IMR-90 (cell line): ENCODE measurements at regions not wholly inside any gene's neighbourhood (a gene's known extent, or its start where the extent isn't known, plus 50 kb on each side); places are given as distances from the start of the nearest gene placed in this dataset.

ENCODE experiments used
- ATAC-seq: fragments of 200-7000 bp; cut with Tn5 transposase; 2 replicates; pipeline ENCODE4 v1.9.1; 2020; ENCODE audit warnings: low read depth, mild to moderate bottlenecking, moderate library complexity
- BruUV-seq: library from RNA; stranded (reverse); fragments of 400-500 nt; replicated peaks from 2 replicates; lab custom pipeline; 2021; lab: Mats Ljungman, UMichigan
- CTCF ChIA-PET: fragments of 300-600 bp; formaldehyde crosslinking; extraction: SDS; loops from one replicate; lab custom pipeline; 2021; ENCODE audit warnings: antibody characterized with exemption; lab: Yijun Ruan, JAX
- POLR2A ChIA-PET: fragments of 300-600 bp; sonication (Branson Sonifier 250); formaldehyde crosslinking; loops from one replicate; lab custom pipeline; 2022; ENCODE audit warnings: antibody characterized with exemption; ENCODE audit not compliant: unreplicated experiment; lab: Charles Lee
- DNase-seq: peaks from one replicate; pipeline ENCODE4 v3.0.0; 2013
- H2AFZ ChIP-seq: replicated peaks from 2 replicates; pipeline ENCODE3; 2013; ENCODE audit warnings: low read length, mild to moderate bottlenecking; ENCODE audit not compliant: poor library complexity
- H2AK5ac ChIP-seq: 2 replicates; pipeline ENCODE4 v1.6.1; 2013; ENCODE audit warnings: low read depth, low read length, inconsistent platforms
- H2AK9ac ChIP-seq: replicated peaks from 2 replicates; pipeline ENCODE3; 2013; ENCODE audit warnings: mild to moderate bottlenecking, low read depth, low read length, moderate library complexity; ENCODE audit not compliant: poor library complexity
- H2BK120ac ChIP-seq: 2 replicates; pipeline ENCODE4 v1.6.1; 2013; ENCODE audit warnings: low read depth, low read length, inconsistent platforms
- H2BK15ac ChIP-seq: 3 replicates; pipeline ENCODE4 v1.6.1; 2013; ENCODE audit warnings: low read depth, low read length, inconsistent platforms
- H2BK20ac ChIP-seq: 2 replicates; pipeline ENCODE4 v1.6.1; 2013; ENCODE audit warnings: low read depth, mild to moderate bottlenecking, inconsistent platforms, low read length, moderate library complexity
- H2BK5ac ChIP-seq: 2 replicates; pipeline ENCODE4 v1.6.1; 2013; ENCODE audit warnings: mild to moderate bottlenecking, low read depth, low read length, inconsistent platforms; ENCODE audit not compliant: poor library complexity, severe bottlenecking
- H3K14ac ChIP-seq: replicated peaks from 2 replicates; pipeline ENCODE4 v1.6.1; 2013; ENCODE audit warnings: low read depth, low read length, inconsistent platforms
- H3K18ac ChIP-seq: 2 replicates; pipeline ENCODE4 v1.6.1; 2013; ENCODE audit warnings: low read depth, low read length, control low read depth
- H3K23ac ChIP-seq: 2 replicates; pipeline ENCODE4 v1.6.1; 2013; ENCODE audit warnings: low read depth, low read length, inconsistent platforms
- H3K27ac ChIP-seq: 2 replicates; pipeline ENCODE4 v1.5.1; 2013; ENCODE audit warnings: mild to moderate bottlenecking, control low read depth, low read length; ENCODE audit not compliant: insufficient read depth
- H3K27me3 ChIP-seq: 2 replicates; pipeline ENCODE4 v1.6.1; 2013; ENCODE audit warnings: low read length; ENCODE audit not compliant: control insufficient read depth, insufficient read depth
- H3K36me3 ChIP-seq: 2 replicates; pipeline ENCODE4 v1.6.1; 2013; ENCODE audit warnings: low read length, mixed read lengths; ENCODE audit not compliant: control insufficient read depth, insufficient read depth
- H3K4ac ChIP-seq: 2 replicates; pipeline ENCODE4 v1.6.1; 2013; ENCODE audit warnings: low read depth, low read length, inconsistent platforms
- H3K4me1 ChIP-seq: 2 replicates; pipeline ENCODE4 v1.6.1; 2013; ENCODE audit warnings: low read length, mixed read lengths; ENCODE audit not compliant: control insufficient read depth, insufficient read depth
- H3K4me2 ChIP-seq: 2 replicates; pipeline ENCODE4 v1.6.1; 2013; ENCODE audit warnings: low read depth, mild to moderate bottlenecking, control low read depth, low read length, moderate library complexity
- H3K4me3 ChIP-seq: 2 replicates; pipeline ENCODE4 v1.5.1; 2013; ENCODE audit warnings: low read depth, mild to moderate bottlenecking, control low read depth, low read length, moderate library complexity; ENCODE audit not compliant: insufficient read depth
- H3K56ac ChIP-seq: 2 replicates; pipeline ENCODE4 v1.6.1; 2013; ENCODE audit warnings: low read length, inconsistent platforms; ENCODE audit not compliant: insufficient read depth; ENCODE audit errors: extremely low read depth
- H3K79me1 ChIP-seq, 2 experiments: 2 replicates each; pipeline ENCODE4 v1.6.1; 2013; ENCODE audit warnings: low read length in 2 of 2, inconsistent platforms in 1 of 2, low read depth in 1 of 2
- H3K9ac ChIP-seq: 2 replicates; pipeline ENCODE4 v1.6.1; 2013; ENCODE audit warnings: low read depth, low read length, control low read depth
- H3K9me1 ChIP-seq: 2 replicates; pipeline ENCODE4 v1.6.1; 2013; ENCODE audit warnings: low read length, inconsistent platforms; ENCODE audit not compliant: insufficient read depth
- H3K9me3 ChIP-seq: 2 replicates; pipeline ENCODE4 v1.6.1; 2013; ENCODE audit warnings: low read length; ENCODE audit not compliant: control insufficient read depth, insufficient read depth
- H4K20me1 ChIP-seq: 2 replicates; pipeline ENCODE4 v1.6.1; 2013; ENCODE audit warnings: low read length, inconsistent platforms; ENCODE audit not compliant: insufficient read depth
- H4K5ac ChIP-seq: 2 replicates; pipeline ENCODE4 v1.6.1; 2013; ENCODE audit warnings: mild to moderate bottlenecking, low read depth, low read length, control low read depth
- H4K8ac ChIP-seq, 2 experiments: 2 replicates each; pipeline ENCODE4 v1.6.1; 2013; ENCODE audit warnings: low read depth in 2 of 2, low read length in 2 of 2, control low read depth in 1 of 2, inconsistent platforms in 1 of 2
- H4K91ac ChIP-seq: 2 replicates; pipeline ENCODE4 v1.6.1; 2013; ENCODE audit warnings: low read depth, low read length, inconsistent platforms; ENCODE audit not compliant: insufficient read depth
- BHLHE40 ChIP-seq: fragments of 150-350 bp; IDR thresholded peaks from 2 replicates; pipeline ENCODE4 v1.6.1; 2016; ENCODE audit warnings: mild to moderate bottlenecking, low read depth, low read length
- CEBPB ChIP-seq: IDR thresholded peaks from 2 replicates; pipeline ENCODE4 v1.6.1; 2012; ENCODE audit warnings: low read depth, low read length, improper control_type of control experiment
- CHD1 ChIP-seq: IDR thresholded peaks from 2 replicates; pipeline ENCODE4 v1.6.1; 2012; ENCODE audit warnings: low read depth, low read length, improper control_type of control experiment
- ELK1 ChIP-seq: fragments of 150-350 bp; IDR thresholded peaks from 2 replicates; pipeline ENCODE4 v1.6.1; 2016; ENCODE audit warnings: low read depth, mild to moderate bottlenecking, low read length, moderate library complexity, borderline replicate concordance
- FOS ChIP-seq: fragments of 150-350 bp; IDR thresholded peaks from 2 replicates; pipeline ENCODE4 v1.6.1; 2016; ENCODE audit warnings: low read depth, low read length
- MAFK ChIP-seq: IDR thresholded peaks from 2 replicates; pipeline ENCODE4 v1.6.1; 2012; ENCODE audit warnings: low read depth, low read length, improper control_type of control experiment
- MAZ ChIP-seq: IDR thresholded peaks from 2 replicates; pipeline ENCODE4 v1.6.1; 2012; ENCODE audit warnings: low read depth, mild to moderate bottlenecking, low read length, improper control_type of control experiment, moderate library complexity, borderline replicate concordance
- MXI1 ChIP-seq: IDR thresholded peaks from 2 replicates; pipeline ENCODE4 v1.6.1; 2012; ENCODE audit warnings: low read depth, mild to moderate bottlenecking, low read length, moderate library complexity, borderline replicate concordance
- NFE2L2 ChIP-seq: fragments of 150-350 bp; IDR thresholded peaks from 2 replicates; pipeline ENCODE4 v1.6.1; 2016; ENCODE audit warnings: low read depth, mild to moderate bottlenecking, low read length
- POLR2A ChIP-seq: IDR thresholded peaks from 2 replicates; pipeline ENCODE4 v1.6.1; 2012; ENCODE audit warnings: mild to moderate bottlenecking, low read depth, low read length
- RAD21 ChIP-seq: IDR thresholded peaks from 2 replicates; pipeline ENCODE4 v1.6.1; 2012; ENCODE audit warnings: low read length, improper control_type of control experiment
- RCOR1 ChIP-seq: IDR thresholded peaks from 2 replicates; pipeline ENCODE4 v1.6.1; 2012; ENCODE audit warnings: mild to moderate bottlenecking, low read length, improper control_type of control experiment; ENCODE audit not compliant: insufficient replicate concordance
- RFX5 ChIP-seq: IDR thresholded peaks from 2 replicates; pipeline ENCODE4 v1.8.0; 2012; ENCODE audit warnings: low read depth, mild to moderate bottlenecking, low read length, moderate library complexity
- SMC3 ChIP-seq: fragments of 150-350 bp; IDR thresholded peaks from 2 replicates; pipeline ENCODE4 v1.6.1; 2016; ENCODE audit warnings: low read depth, mild to moderate bottlenecking, antibody characterized with exemption, low read length, moderate library complexity
- WGBS, 2 experiments: methylation state at CpG; one replicate each; pipeline versions ENCODE4 v1.1.5 to v1.1.7; 2013; ENCODE audit warnings: missing lambda C conversion rate in 2 of 2; ENCODE audit not compliant: insufficient read length in 1 of 2; ENCODE audit errors: extremely low coverage in 2 of 2; 5-methylcytosine and 5-hydroxymethylcytosine counted together
- dilution Hi-C: fragments of 300-500 bp; cut with HindIII; formaldehyde crosslinking; loops from one replicate; pipeline ENCODE4 v1.14.3; 2018; ENCODE audit warnings: low sequenced_read_pairs; ENCODE audit not compliant: unreplicated experiment
- in situ Hi-C: fragments of 300-500 bp; cut with MboI; formaldehyde crosslinking; loops from 3 replicates; pipeline ENCODE4 v1.14.3; 2019; ENCODE audit warnings: low sequenced_read_pairs, inconsistent platforms, mixed read lengths
- intact Hi-C: fragments of 100-400 bp; cut with micrococcal nuclease; formaldehyde crosslinking; loops from 2 replicates; pipeline ENCODE4 v1.10.0; 2022
- TF ChIP-seq, protein P1 (sequence below): conservative IDR thresholded peaks from 2 replicates; pipeline ENCODE4 v1.5.1; 2012; ENCODE audit warnings: mild to moderate bottlenecking, low read depth, low read length, improper control_type of control experiment
- TF ChIP-seq, protein P2 (sequence below): fragments of 150-350 bp; IDR thresholded peaks from 2 replicates; pipeline ENCODE4 v1.6.1; 2017; ENCODE audit warnings: mild to moderate bottlenecking, antibody characterized with exemption, low read length, low read depth

DNA sequence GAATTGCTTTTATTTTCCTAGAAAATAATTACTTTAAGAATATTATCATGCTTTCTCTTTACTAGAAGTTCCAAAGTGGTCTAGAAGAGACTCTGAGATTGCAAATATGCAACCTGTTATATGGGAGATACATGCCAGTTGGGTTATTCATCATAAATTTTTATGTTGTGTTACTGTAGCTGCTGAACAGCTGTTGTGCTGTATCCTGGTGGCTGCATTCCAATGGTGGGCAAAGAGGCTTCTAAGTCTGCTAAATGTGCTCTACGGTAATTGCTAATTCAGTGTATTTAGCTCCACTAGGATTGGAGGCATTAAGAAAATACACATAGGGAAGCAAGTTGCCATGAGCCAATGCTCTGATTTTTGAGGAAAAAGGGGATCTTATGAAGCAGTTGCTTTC is 409.0 kb downstream of the TUSC7 start:
- Histone ChIP-seq H2BK15ac (no peak overlapping the region), H3K14ac (no peak overlapping the region), H3K18ac (no peak overlapping the region), H3K9ac (no peak overlapping the region), H4K5ac (no peak overlapping the region), H3K27ac (no peak overlapping the region), H2AK9ac (no peak overlapping the region), H3K4me2 (no peak overlapping the region), H2BK5ac (no peak overlapping the region), H4K91ac (no peak overlapping the region), H2AK5ac (no peak overlapping the region), H3K9me1 (no peaks in the 10 kb centered on the region), H2BK20ac (no peak overlapping the region), H3K56ac (no peak overlapping the region), H4K20me1 (no peaks in the 10 kb centered on the region), H3K36me3 (no peaks in the 10 kb centered on the region), H3K4ac (no peak overlapping the region), H3K23ac (no peak overlapping the region), H3K4me3 (no peak overlapping the region), H3K9me3 (no peaks in the 10 kb centered on the region), H3K79me1 (no peaks in the 10 kb centered on the region), H4K8ac (no peak overlapping the region), H2BK120ac (no peak overlapping the region), H2AFZ (no peak overlapping the region), H3K4me1 (peaks cover 2% of the 10 kb centered on the region; the same call in 1 of the 2 replicates), H3K27me3 (no peaks in the 10 kb centered on the region)
- WGBS, 2 experiments = no CpG with 5 or more reads among the region's 1 CpG
- ChIA-PET CTCF (no interaction called here), POLR2A (no interaction called here)
- TF ChIP-seq ELK1 (no peak), MAFK (no peak), SMC3 (no peak), RAD21 (no peak), MXI1 (no peak), RCOR1 (no peak), FOS (no peak), CHD1 (no peak), NFE2L2 (no peak), CEBPB (no peak), RFX5 (no peak), POLR2A (no peak), MAZ (no peak), BHLHE40 (no peak)
- TF ChIP-seq, protein P1, sequence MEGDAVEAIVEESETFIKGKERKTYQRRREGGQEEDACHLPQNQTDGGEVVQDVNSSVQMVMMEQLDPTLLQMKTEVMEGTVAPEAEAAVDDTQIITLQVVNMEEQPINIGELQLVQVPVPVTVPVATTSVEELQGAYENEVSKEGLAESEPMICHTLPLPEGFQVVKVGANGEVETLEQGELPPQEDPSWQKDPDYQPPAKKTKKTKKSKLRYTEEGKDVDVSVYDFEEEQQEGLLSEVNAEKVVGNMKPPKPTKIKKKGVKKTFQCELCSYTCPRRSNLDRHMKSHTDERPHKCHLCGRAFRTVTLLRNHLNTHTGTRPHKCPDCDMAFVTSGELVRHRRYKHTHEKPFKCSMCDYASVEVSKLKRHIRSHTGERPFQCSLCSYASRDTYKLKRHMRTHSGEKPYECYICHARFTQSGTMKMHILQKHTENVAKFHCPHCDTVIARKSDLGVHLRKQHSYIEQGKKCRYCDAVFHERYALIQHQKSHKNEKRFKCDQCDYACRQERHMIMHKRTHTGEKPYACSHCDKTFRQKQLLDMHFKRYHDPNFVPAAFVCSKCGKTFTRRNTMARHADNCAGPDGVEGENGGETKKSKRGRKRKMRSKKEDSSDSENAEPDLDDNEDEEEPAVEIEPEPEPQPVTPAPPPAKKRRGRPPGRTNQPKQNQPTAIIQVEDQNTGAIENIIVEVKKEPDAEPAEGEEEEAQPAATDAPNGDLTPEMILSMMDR = no peak
- TF ChIP-seq, protein P2, sequence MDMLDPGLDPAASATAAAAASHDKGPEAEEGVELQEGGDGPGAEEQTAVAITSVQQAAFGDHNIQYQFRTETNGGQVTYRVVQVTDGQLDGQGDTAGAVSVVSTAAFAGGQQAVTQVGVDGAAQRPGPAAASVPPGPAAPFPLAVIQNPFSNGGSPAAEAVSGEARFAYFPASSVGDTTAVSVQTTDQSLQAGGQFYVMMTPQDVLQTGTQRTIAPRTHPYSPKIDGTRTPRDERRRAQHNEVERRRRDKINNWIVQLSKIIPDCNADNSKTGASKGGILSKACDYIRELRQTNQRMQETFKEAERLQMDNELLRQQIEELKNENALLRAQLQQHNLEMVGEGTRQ = no peak
- intact Hi-C loops = no loop called here
- dilution Hi-C loops = no loop called here
- ATAC-seq = peak; percentile 17
- peak; percentile 13 for DNase-seq
- in situ Hi-C loops = no loop called here
- no TSS peak for BruUV-seq
